Hindlimb muscle (tissue), 1 donor: ENCODE measurements at regions not wholly inside any gene's neighbourhood (a gene's known extent, or its start where the extent isn't known, plus 50 kb on each side); places are given as distances from the start of the nearest gene placed in this dataset.
"Not testable (repeated sequence)": the region's sequence is repeated elsewhere in the genome, so short reads cannot be mapped to it uniquely, and the experiment has no call there.

ENCODE experiments used
- DNase-seq: peaks from one replicate; pipeline ENCODE4 v3.0.0-alpha.2; 2013

DNA sequence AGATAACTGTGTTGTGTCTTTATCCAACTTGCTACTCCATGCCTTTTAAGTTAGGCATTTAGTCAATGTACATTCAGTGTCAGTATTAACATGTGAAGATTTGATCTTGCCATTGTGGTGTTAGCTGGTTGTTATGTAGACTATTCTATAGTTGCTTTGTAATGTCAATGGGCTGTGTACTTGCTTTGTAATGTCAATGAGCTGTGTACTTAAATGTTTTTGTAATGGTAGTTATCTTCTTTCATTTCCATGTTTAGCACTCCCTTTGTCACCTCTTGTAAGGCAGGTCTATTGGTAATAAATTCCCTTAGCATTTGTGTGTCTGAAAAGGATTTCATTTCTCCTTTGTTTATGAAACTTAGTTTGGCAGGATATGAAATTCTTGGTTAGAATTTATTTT, 53.4 kb downstream of the MC4R start:
- no peak for DNase-seq

DNA sequence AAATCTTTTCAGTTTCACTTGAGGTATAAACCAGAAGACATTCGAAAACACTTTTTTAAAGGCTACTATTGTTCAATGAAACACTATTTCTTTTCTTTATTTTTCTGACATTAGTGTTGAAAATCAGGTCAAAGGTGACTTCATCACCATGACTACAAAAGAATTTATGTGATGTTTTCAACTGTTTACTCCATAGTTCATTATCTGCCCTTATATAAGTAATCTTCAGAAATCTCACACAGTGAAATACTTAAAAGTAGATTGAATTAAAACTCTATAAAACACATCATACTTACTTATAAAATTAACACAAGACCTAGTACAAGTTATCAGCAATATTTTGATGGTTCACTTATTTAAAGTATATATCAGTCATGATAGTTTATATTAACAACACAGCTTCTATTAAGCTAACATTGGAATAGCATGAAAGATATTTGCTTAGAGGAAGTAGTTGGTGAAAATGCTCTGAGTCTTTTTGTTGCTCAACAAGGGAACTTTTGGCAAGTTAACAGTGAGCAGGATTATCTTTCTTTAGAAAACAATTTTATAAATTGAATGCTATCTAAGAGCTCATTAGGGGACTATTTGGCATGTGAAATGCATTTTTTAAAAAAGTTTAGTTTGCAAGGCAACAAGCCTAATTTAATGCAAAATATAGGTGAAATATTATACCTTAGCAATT, 60.8 kb downstream of the MC4R start:
- DNase-seq, result no peak

- DNase-seq, result no peak
Measured at GRCh38 chr18:60295674-60296073, 76.9 kb downstream of the MC4R start.

DNA sequence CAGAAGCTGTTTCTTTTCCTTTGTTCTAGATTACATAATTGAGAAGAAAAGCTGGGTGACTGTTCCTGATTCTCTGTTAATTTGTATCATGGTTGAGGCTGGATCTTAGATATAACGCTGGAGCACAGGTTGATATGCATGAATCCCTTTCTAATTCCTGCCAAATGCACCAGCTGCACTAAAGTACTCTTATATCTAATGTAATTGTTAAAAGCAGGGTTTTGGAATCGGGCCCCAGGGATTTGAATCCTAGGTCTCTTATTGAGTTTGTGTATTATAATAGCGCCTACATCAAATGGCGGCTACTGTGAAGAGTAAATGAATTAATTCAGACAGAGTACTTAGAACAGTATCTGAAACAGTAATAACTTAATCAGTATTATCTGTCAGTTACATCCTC, 80.4 kb downstream of the MC4R start:
- no peak for DNase-seq

GRCh38 chr18:60279391-60279790, 93.2 kb downstream of the MC4R start:
- DNase-seq, result no peak

- no peak for DNase-seq
Measured at GRCh38 chr18:60277855-60278480, 94.6 kb downstream of the MC4R start.

- no peak for DNase-seq
Measured at GRCh38 chr18:60267391-60268058, 105.0 kb downstream of the MC4R start.

- DNase-seq, result no peak
Measured at GRCh38 chr18:60266558-60266957, 106.0 kb downstream of the MC4R start.

- no peak for DNase-seq
Measured at GRCh38 chr18:60259052-60259681, 113.4 kb downstream of the MC4R start.

DNA sequence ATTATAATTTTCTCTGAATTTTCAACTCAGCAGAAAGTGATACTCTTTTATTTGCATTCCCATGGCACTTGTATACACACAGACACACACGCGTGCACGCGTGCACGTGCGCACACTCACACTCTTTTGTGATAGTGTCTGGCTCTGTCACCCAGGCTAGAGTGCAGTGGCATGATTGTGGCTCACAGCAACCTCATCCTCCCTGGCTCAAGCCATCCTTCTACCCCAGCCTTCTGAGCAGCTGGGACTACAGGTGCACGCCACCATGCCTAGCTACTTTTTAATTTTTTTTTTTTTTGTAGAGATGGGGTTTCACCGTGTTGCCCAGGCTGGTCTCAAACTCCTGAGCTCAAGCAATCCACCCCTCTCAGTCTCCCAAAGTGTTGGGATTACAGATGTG, 123.2 kb downstream of the MC4R start:
- no peak for DNase-seq

- DNase-seq, result no peak
Measured at GRCh38 chr18:60248336-60249330, 123.9 kb downstream of the MC4R start.

- DNase-seq, result no peak
Measured at GRCh38 chr18:60247103-60247502, 125.5 kb downstream of the MC4R start.

DNA sequence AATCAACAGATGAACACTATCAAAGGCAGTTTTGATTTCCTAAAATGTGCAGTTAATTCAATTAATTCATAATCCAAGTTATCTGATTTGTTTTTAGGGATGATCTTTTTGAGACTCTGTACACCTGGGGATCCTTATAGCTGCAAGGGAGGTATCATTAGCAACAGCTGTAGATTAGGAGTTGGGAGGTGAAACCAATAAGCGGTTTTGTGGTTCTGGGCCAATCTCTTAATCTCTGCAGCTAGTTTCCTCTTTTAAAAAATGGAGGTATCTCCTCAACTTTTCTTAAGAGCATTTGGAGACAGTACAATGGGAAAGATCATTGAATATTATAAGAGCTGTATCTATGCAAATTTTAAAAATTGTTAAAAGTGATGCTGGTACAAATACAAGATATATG, 126.0 kb downstream of the MC4R start:
- no peak for DNase-seq

GRCh38 chr18:60245096-60245495, 127.5 kb downstream of the MC4R start:
- no peak for DNase-seq

- DNase-seq, result not testable (repeated sequence)
Measured at GRCh38 chr18:60239024-60239710, 133.4 kb downstream of the MC4R start.

- no peak for DNase-seq
Measured at GRCh38 chr18:60235164-60235563, 137.4 kb downstream of the MC4R start.

DNA sequence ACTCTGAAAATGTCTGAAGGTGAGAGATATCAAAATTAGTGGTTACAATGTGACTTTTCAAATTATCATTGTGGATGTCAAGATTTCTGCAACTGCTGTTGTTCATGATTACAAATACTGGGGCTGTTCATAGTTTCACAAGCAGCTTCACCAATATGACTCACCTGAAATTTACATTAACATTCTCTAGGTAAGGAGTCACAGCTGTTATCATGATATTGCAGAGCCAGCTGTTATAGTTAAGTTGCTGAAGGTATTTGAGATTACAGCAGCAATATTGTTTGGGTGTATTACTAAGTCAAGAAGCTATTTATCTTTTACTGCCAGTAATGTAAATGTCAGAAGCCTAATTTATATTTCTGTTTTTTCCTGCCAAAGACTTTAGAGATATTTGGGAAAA, 140.0 kb downstream of the MC4R start:
- no peak for DNase-seq

DNA sequence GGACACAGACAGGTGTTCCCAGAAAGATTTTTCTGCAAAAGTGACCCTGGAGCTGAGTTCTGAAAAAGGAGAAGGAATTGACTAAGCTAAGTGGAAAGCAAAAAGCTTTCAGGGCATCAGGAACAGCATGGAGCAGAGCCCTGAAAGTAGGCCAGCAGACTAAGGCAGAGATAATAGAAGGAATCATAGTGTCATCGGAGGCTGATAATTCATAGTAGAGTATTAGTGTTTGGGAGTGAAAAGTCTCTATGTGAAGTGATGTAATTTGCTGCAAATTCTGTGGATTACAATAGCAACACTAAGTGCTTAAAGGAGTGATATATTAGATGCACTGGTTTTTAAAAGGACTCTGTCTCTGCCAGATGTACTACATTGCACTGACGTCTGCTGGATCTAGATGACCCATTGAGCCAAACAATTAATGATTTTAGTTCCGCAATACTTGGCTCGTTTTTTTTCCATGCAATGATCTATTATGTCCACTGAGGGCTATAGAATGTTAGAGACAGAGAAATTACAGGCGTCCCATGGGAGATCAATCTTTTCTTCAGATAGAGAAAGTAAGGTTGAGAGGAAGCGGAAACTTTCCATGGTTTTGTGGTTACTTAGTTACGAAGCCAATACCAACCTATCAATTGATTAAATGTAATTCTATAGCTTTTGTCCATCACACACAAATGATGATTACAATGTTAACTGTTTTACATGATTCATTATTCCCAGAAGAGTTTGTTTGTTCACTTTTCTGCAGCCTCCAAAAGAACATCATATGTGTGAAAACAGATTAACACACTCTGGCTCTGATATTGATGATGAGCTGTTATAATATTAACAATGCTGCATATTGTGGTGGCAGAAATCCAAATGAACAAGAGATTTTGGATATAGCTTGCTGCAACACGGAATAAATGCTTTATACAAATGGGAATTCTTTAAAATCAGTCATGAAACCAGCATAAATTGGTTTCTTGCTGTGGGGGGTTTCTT, 143.7 kb downstream of the MC4R start:
- peak; percentile 42 for DNase-seq

DNA sequence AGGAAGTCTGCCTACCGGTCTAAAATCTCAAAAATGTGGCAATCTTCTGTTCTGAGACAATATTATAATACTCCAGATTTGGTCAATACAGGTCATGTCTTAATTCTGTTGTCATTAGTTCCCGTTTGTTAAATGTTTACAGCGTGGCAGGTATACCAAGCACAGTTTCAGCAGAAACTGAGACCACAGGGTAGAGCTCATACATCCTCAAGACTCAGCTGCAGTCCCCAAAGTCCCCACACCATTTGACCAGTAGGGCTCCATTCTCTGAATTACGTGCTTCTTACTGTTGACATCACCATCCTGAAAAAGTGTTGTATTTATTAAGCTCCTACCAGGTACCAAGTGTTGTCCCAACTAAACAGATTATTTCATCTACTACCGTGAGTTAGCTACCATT, 157.1 kb downstream of the MC4R start:
- no peak for DNase-seq

DNA sequence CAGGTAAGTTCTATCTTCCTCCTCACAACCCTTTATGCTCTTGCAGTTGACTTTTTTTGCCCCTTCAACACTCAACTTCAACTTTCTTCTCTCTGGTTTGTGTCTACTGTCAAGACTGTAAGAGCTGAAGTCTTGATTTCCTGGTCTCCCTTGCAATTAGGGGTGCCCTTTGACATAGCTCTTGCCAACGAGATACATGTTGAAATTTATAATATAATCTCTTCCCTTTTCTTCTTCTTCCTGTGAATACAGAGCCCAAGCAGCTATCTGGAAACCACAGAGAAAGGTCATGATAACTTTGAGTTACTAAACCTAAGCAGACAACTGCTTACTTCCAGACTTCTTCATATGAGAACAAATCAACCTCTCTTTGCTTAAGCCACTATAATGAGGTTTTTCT, 163.5 kb downstream of the MC4R start:
- DNase-seq, result no peak
